Esophagus squamous epithelium (tissue), 4 donors: ENCODE measurements at regions not wholly inside any gene's neighbourhood (a gene's known extent, or its start where the extent isn't known, plus 50 kb on each side); places are given as distances from the start of the nearest gene placed in this dataset.

Experiments used
- POLR2A ChIP-seq, 4 donors: fragments of 450-650 bp; IDR thresholded peaks; one replicate each; pipeline ENCODE4 v1.6.1; 2017; ENCODE audit warnings: antibody characterized with exemption in 4 of 4, mild to moderate bottlenecking in 4 of 4, moderate library complexity in 3 of 4
- TF ChIP-seq, protein P1 (sequence below), 6 experiments: fragments of 450-650 bp in 4 of 6; fragments of 200-600 bp in 2 of 6; sonication (generic) in 2 of 6; IDR thresholded peaks; one replicate each; pipeline ENCODE4 v1.5.1; 2016 to 2019; ENCODE audit warnings: antibody characterized with exemption in 6 of 6, mild to moderate bottlenecking in 4 of 6, moderate library complexity in 4 of 6

GRCh38 chr2:194815475-194815874 lies 841.6 kb upstream of the SLC39A10 start:
- TF ChIP-seq, protein P1, sequence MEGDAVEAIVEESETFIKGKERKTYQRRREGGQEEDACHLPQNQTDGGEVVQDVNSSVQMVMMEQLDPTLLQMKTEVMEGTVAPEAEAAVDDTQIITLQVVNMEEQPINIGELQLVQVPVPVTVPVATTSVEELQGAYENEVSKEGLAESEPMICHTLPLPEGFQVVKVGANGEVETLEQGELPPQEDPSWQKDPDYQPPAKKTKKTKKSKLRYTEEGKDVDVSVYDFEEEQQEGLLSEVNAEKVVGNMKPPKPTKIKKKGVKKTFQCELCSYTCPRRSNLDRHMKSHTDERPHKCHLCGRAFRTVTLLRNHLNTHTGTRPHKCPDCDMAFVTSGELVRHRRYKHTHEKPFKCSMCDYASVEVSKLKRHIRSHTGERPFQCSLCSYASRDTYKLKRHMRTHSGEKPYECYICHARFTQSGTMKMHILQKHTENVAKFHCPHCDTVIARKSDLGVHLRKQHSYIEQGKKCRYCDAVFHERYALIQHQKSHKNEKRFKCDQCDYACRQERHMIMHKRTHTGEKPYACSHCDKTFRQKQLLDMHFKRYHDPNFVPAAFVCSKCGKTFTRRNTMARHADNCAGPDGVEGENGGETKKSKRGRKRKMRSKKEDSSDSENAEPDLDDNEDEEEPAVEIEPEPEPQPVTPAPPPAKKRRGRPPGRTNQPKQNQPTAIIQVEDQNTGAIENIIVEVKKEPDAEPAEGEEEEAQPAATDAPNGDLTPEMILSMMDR (IDR thresholded peaks at IDR 0.05) = no peak
- no peak for TF ChIP-seq POLR2A (IDR thresholded peaks at IDR 0.05)
